HG02885 (cell line): ENCODE measurements at regions not wholly inside any gene's neighbourhood (a gene's known extent, or its start where the extent isn't known, plus 50 kb on each side); places are given as distances from the start of the nearest gene placed in this dataset.
"Not testable (repeated sequence)": the region's sequence is repeated elsewhere in the genome, so short reads cannot be mapped to it uniquely, and the experiment has no call there.

Experiments
- ATAC-seq: cut with Tn5 transposase; IDR thresholded peaks from one replicate; pipeline ENCODE4 v1.9.1; 2021; ENCODE audit warnings: mild to moderate bottlenecking; ENCODE audit not compliant: unreplicated experiment, poor library complexity

GRCh38 chr15:30195355-30196008 is 60.6 kb downstream of the GOLGA8T start:
- ATAC-seq = not testable (repeated sequence)

GRCh38 chr15:30196009-30196375 is 61.1 kb downstream of the GOLGA8T start:
- ATAC-seq = not testable (repeated sequence)

GRCh38 chr15:30196769-30197168 is 61.9 kb downstream of the GOLGA8T start:
- ATAC-seq = not testable (repeated sequence)

- ATAC-seq = not testable (repeated sequence)
Observed at GRCh38 chr15:30201517-30201916, 66.7 kb downstream of the GOLGA8T start.

GRCh38 chr15:30213733-30214132 is 78.9 kb downstream of the GOLGA8T start:
- not testable (repeated sequence) for ATAC-seq

- not testable (repeated sequence) for ATAC-seq
Observed at GRCh38 chr15:30221803-30222202, 87.0 kb downstream of the GOLGA8T start.

GRCh38 chr15:30222798-30223591 is 88.1 kb downstream of the GOLGA8T start:
- not testable (repeated sequence) for ATAC-seq

- not testable (repeated sequence) for ATAC-seq
Observed at GRCh38 chr15:30225233-30225891, 90.5 kb downstream of the GOLGA8T start.

- not testable (repeated sequence) for ATAC-seq
Observed at GRCh38 chr15:30261432-30262141, 126.7 kb downstream of the GOLGA8T start.

- ATAC-seq = peak; percentile 61
Observed at GRCh38 chr15:30262142-30262460, 127.2 kb downstream of the GOLGA8T start.

GRCh38 chr15:30264000-30264399 is 129.1 kb downstream of the GOLGA8T start:
- not testable (repeated sequence) for ATAC-seq

- not testable (repeated sequence) for ATAC-seq
Observed at GRCh38 chr15:30295150-30295844, 98.0 kb downstream of the CHRFAM7A start.

- ATAC-seq = not testable (repeated sequence)
Observed at GRCh38 chr15:30303968-30304367, 89.4 kb downstream of the CHRFAM7A start.
